B cell (primary cell): ENCODE measurements at regions not wholly inside any gene's neighbourhood (a gene's known extent, or its start where the extent isn't known, plus 50 kb on each side); places are given as distances from the start of the nearest gene placed in this dataset.

Experiments used
- ATAC-seq: fragments of 200-7000 bp; cut with Tn5 transposase; one replicate; pipeline ENCODE4 v1.10.0; 2021; ENCODE audit warnings: low read depth, mild to moderate bottlenecking, moderate number of reproducible peaks, moderate library complexity
- CTCF ChIA-PET: fragments of 350-600 bp; sonication (Branson Sonifier 250); formaldehyde crosslinking; loops from one replicate; lab custom pipeline; 2021; ENCODE audit warnings: antibody characterized with exemption, inconsistent platforms; lab: Charles Lee
- POLR2A ChIA-PET: fragments of 350-600 bp; sonication (Branson Sonifier 250); formaldehyde crosslinking; loops from one replicate; lab custom pipeline; 2021; ENCODE audit warnings: antibody characterized with exemption; lab: Charles Lee
- DNase-seq: peaks from one replicate; pipeline ENCODE4 v3.0.0; 2013
- H2AFZ ChIP-seq: 2 replicates; pipeline ENCODE4 v1.6.1; 2012; ENCODE audit warnings: mild to moderate bottlenecking, low read depth, low read length; ENCODE audit not compliant: insufficient read depth, poor library complexity, severe bottlenecking
- H3K27ac ChIP-seq, 2 donors: 1 replicate in 1 of 2; 2 replicates in 1 of 2; pipeline ENCODE4 v1.5.1; 2012 to 2013; ENCODE audit warnings: low read length in 2 of 2, mild to moderate bottlenecking in 2 of 2, moderate library complexity in 1 of 2
- H3K27me3 ChIP-seq, 4 experiments: fragments of 200-600 bp in 1 of 4; sonication (generic) in 1 of 4; replicated peaks in 1 of 4; 1 replicate in 2 of 4; 2 replicates in 2 of 4; pipeline versions ENCODE4 v1.6.1 to v1.7.0; 2013 to 2016; ENCODE audit warnings: low read length in 3 of 4, mild to moderate bottlenecking in 2 of 4, mixed read lengths in 1 of 4, moderate library complexity in 1 of 4; ENCODE audit not compliant: insufficient read depth in 4 of 4, control insufficient read depth in 3 of 4; ENCODE audit errors: control extremely low read depth in 1 of 4
- H3K36me3 ChIP-seq, 2 experiments: replicated peaks in 1 of 2; 1 replicate in 1 of 2; 2 replicates in 1 of 2; pipeline versions ENCODE4 v1.6.1 to v1.7.1; 2013; ENCODE audit warnings: low read length in 1 of 2; ENCODE audit not compliant: insufficient read depth in 2 of 2, control insufficient read depth in 1 of 2; ENCODE audit errors: control extremely low read depth in 1 of 2, extremely low read depth in 1 of 2
- H3K4me1 ChIP-seq, 2 donors: fragments of 200-600 bp in 1 of 2; sonication (generic) in 1 of 2; 1 replicate in 1 of 2; 2 replicates in 1 of 2; pipeline versions ENCODE4 v1.5.1 to v1.6.1; 2013 to 2017; ENCODE audit warnings: low read length in 2 of 2; ENCODE audit not compliant: control insufficient read depth in 2 of 2, insufficient read depth in 2 of 2
- H3K4me2 ChIP-seq: replicated peaks from 2 replicates; pipeline ENCODE3; 2012; ENCODE audit warnings: mild to moderate bottlenecking, low read depth, low read length; ENCODE audit not compliant: poor library complexity, severe bottlenecking
- H3K4me3 ChIP-seq, 5 experiments: fragments of 200-600 bp in 1 of 5; sonication (generic) in 1 of 5; 1 replicate in 3 of 5; 2 replicates in 2 of 5; pipeline versions ENCODE4 v1.5.1 to v1.7.0; 2011 to 2016; ENCODE audit warnings: low read length in 4 of 5, mild to moderate bottlenecking in 4 of 5, low read depth in 2 of 5, control low read depth in 1 of 5, moderate library complexity in 1 of 5; ENCODE audit not compliant: insufficient read depth in 1 of 5; ENCODE audit errors: control extremely low read depth in 1 of 5, extremely low read depth in 1 of 5
- H3K79me2 ChIP-seq: fragments of 200-600 bp; sonication (generic); one replicate; pipeline ENCODE4 v1.6.0; 2016; ENCODE audit warnings: low read length; ENCODE audit not compliant: control insufficient read depth, insufficient read depth
- H3K9ac ChIP-seq: fragments of 200-600 bp; sonication (generic); 2 replicates; pipeline ENCODE4 v1.6.1; 2017; ENCODE audit warnings: mild to moderate bottlenecking, low read length, moderate library complexity
- H3K9me3 ChIP-seq, 3 donors: one replicate each; pipeline versions ENCODE4 v1.6.1 to v1.7.1; 2013; ENCODE audit warnings: low read length in 2 of 3; ENCODE audit not compliant: control insufficient read depth in 2 of 3, insufficient read depth in 1 of 3; ENCODE audit errors: control extremely low read depth in 1 of 3
- H4K20me1 ChIP-seq: 2 replicates; pipeline ENCODE4 v1.6.0; 2012; ENCODE audit warnings: mild to moderate bottlenecking, low read length; ENCODE audit not compliant: insufficient read depth, control insufficient read depth, poor library complexity, severe bottlenecking
- H3K27ac Mint-ChIP-seq: one replicate; pipeline ENCODE4 v1.8.0; 2021; ENCODE audit warnings: mixed read lengths
- H3K27me3 Mint-ChIP-seq: one replicate; pipeline ENCODE4 v1.8.0; 2021; ENCODE audit warnings: mixed read lengths
- H3K4me1 Mint-ChIP-seq: one replicate; pipeline ENCODE4 v1.8.0; 2021; ENCODE audit warnings: mixed read lengths
- H3K4me3 Mint-ChIP-seq: one replicate; pipeline ENCODE4 v1.8.0; 2021; ENCODE audit warnings: mixed read lengths
- H3K9me3 Mint-ChIP-seq: one replicate; pipeline ENCODE4 v1.8.0; 2022; ENCODE audit warnings: mixed read lengths; ENCODE audit not compliant: insufficient read depth
- CTCF ChIP-seq: fragments of 200-600 bp; IDR thresholded peaks from one replicate; pipeline ENCODE4 v1.8.0; 2022; ENCODE audit warnings: antibody characterized with exemption, mild to moderate bottlenecking
- EZH2 ChIP-seq: IDR thresholded peaks from 2 replicates; pipeline ENCODE4 v1.6.1; 2012; ENCODE audit warnings: borderline replicate concordance, low read depth, mild to moderate bottlenecking, moderate library complexity, low read length; ENCODE audit not compliant: insufficient read depth, poor library complexity, severe bottlenecking
- WGBS: methylation state at CpG from one replicate; pipeline ENCODE4 v1.1.5; 2013; ENCODE audit warnings: missing lambda C conversion rate; ENCODE audit not compliant: insufficient coverage; 5-methylcytosine and 5-hydroxymethylcytosine counted together
- intact Hi-C: fragments of 100-400 bp; cut with micrococcal nuclease; formaldehyde crosslinking; loops from one replicate; pipeline ENCODE4 v1.10.0; 2022

- no peaks in the 10 kb centered on the region for H3K4me1 ChIP-seq
- ChIA-PET CTCF (interaction anchor here (1.1 kb wide), 1 partner anchor 15 kb away, joined by 3 read pairs; no protein-coding TSS in a partner anchor), POLR2A (no interaction called here)
- no peak overlapping the region for H3K27ac ChIP-seq
- WGBS = 83% methylated on average over 1 of the region's 6 CpGs
- intact Hi-C loops = no loop called here
- peaks cover 0 to 2% (median 0%) of the 10 kb centered on the region in 4 experiments for H3K27me3 ChIP-seq
- Mint-ChIP-seq H3K27ac (no peak overlapping the region), H3K4me3 (no peak overlapping the region), H3K9me3 (no peaks in the 10 kb centered on the region), H3K27me3 (no peaks in the 10 kb centered on the region), H3K4me1 (no peaks in the 10 kb centered on the region)
- no peak overlapping the region for H3K4me2 ChIP-seq
- DNase-seq (no peak), ATAC-seq (no peak)
- no peak overlapping the region for H3K4me3 ChIP-seq
- H3K36me3 ChIP-seq = no peaks in the 10 kb centered on the region
- H3K79me2 ChIP-seq = no peaks in the 10 kb centered on the region
- TF ChIP-seq EZH2 (no peak), CTCF (no peak)
- H3K9ac ChIP-seq = no peak overlapping the region
- no peaks in the 10 kb centered on the region for H3K9me3 ChIP-seq
- H2AFZ ChIP-seq = no peak overlapping the region
- no peaks in the 10 kb centered on the region for H4K20me1 ChIP-seq
Observed at GRCh38 chr6:87847135-87847829, 145.2 kb upstream of the AKIRIN2 start.

- no peak overlapping the region for H3K4me2 ChIP-seq
- POLR2A ChIA-PET = no interaction called here
- intact Hi-C loops = no loop called here
Observed at GRCh38 chr6:87846434-87846833, 144.4 kb upstream of the AKIRIN2 start.

More at GRCh38 chr6:87846434-87846833, 144.4 kb upstream of the AKIRIN2 start:
- no peak overlapping the region for H3K27ac ChIP-seq
- CTCF ChIA-PET = interaction anchor here (0.6 to 1.4 kb wide), 3 partner anchors 14 to 935 kb away, joined by 3 to 4 read pairs (median 3); no protein-coding TSS in a partner anchor
- ATAC-seq (no peak), DNase-seq (no peak)
- H3K4me1 ChIP-seq = no peaks in the 10 kb centered on the region
- H3K36me3 ChIP-seq = no peaks in the 10 kb centered on the region
- Mint-ChIP-seq H3K27me3 (no peaks in the 10 kb centered on the region), H3K27ac (no peak overlapping the region), H3K4me3 (no peak overlapping the region), H3K9me3 (no peaks in the 10 kb centered on the region), H3K4me1 (no peaks in the 10 kb centered on the region)
- H4K20me1 ChIP-seq = no peaks in the 10 kb centered on the region
- TF ChIP-seq EZH2 (no peak), CTCF (no peak)
- no peak overlapping the region for H2AFZ ChIP-seq
- H3K9ac ChIP-seq = no peak overlapping the region
- H3K79me2 ChIP-seq = no peaks in the 10 kb centered on the region
- no peak overlapping the region for H3K4me3 ChIP-seq
- H3K9me3 ChIP-seq = no peaks in the 10 kb centered on the region
- H3K27me3 ChIP-seq = peaks cover 0 to 2% (median 0%) of the 10 kb centered on the region in 4 experiments
